Progenitor cell of endocrine pancreas (in vitro differentiated cells): ENCODE measurements at regions not wholly inside any gene's neighbourhood (a gene's known extent, or its start where the extent isn't known, plus 50 kb on each side); places are given as distances from the start of the nearest gene placed in this dataset.

ENCODE experiments used
- DNase-seq: peaks from one replicate; pipeline ENCODE4 v3.0.0; 2021; ENCODE audit warnings: low spot score; ENCODE audit not compliant: unreplicated experiment
- H3K27ac Mint-ChIP-seq: 2 replicates; pipeline ENCODE4 v1.8.0; 2021; ENCODE audit warnings: mild to moderate bottlenecking, moderate library complexity, mixed read lengths
- H3K27me3 Mint-ChIP-seq: 2 replicates; pipeline ENCODE4 v1.8.0; 2021; ENCODE audit warnings: mixed read lengths
- H3K36me3 Mint-ChIP-seq: 2 replicates; pipeline ENCODE4 v1.8.0; 2022; ENCODE audit warnings: mixed read lengths; ENCODE audit not compliant: insufficient read depth
- H3K4me1 Mint-ChIP-seq: 2 replicates; pipeline ENCODE4 v1.8.0; 2021; ENCODE audit warnings: low read depth, mixed read lengths
- H3K4me3 Mint-ChIP-seq: 2 replicates; pipeline ENCODE4 v1.8.0; 2021; ENCODE audit warnings: low read depth, mild to moderate bottlenecking, moderate library complexity, mixed read lengths
- H3K9me3 Mint-ChIP-seq: 2 replicates; pipeline ENCODE4 v1.8.0; 2021; ENCODE audit warnings: low read depth, mixed read lengths
- TF ChIP-seq, protein P1 (sequence below): fragments of 200-600 bp; sonication (generic); IDR thresholded peaks from one replicate; pipeline ENCODE4 v1.5.0; 2021; ENCODE audit warnings: antibody characterized with exemption, mild to moderate bottlenecking; ENCODE audit not compliant: unreplicated experiment

DNA sequence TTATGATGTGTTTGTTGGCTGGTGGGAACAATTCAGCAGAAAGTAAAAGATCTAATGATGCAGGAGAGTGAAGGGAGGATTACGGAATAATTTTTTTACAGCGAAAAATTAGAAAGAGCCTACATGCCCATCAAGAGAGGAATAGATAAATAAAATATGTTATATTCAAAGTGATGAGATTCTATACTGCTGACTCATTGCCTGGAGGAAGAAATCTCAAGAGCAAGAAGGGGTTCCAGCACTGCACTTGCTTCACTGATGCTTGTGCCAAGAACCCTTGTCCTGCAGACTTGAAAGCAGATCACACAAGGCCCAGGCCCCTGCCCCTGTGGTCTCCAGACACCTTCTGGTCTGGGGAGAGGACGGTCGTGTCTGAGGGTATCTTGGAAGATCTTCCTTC is 295.1 kb upstream of the POU3F1 start:
- no peaks in the 10 kb centered on the region for H3K36me3 Mint-ChIP-seq
- H3K27ac Mint-ChIP-seq: no peak overlapping the region
- no peak for DNase-seq
- H3K4me3 Mint-ChIP-seq: no peak overlapping the region
- peaks cover 9% of the 10 kb centered on the region for H3K9me3 Mint-ChIP-seq
- H3K4me1 Mint-ChIP-seq: peaks cover 25% of the 10 kb centered on the region
- peaks cover 31% of the 10 kb centered on the region for H3K27me3 Mint-ChIP-seq
- TF ChIP-seq, protein P1, sequence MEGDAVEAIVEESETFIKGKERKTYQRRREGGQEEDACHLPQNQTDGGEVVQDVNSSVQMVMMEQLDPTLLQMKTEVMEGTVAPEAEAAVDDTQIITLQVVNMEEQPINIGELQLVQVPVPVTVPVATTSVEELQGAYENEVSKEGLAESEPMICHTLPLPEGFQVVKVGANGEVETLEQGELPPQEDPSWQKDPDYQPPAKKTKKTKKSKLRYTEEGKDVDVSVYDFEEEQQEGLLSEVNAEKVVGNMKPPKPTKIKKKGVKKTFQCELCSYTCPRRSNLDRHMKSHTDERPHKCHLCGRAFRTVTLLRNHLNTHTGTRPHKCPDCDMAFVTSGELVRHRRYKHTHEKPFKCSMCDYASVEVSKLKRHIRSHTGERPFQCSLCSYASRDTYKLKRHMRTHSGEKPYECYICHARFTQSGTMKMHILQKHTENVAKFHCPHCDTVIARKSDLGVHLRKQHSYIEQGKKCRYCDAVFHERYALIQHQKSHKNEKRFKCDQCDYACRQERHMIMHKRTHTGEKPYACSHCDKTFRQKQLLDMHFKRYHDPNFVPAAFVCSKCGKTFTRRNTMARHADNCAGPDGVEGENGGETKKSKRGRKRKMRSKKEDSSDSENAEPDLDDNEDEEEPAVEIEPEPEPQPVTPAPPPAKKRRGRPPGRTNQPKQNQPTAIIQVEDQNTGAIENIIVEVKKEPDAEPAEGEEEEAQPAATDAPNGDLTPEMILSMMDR: no peak

DNA sequence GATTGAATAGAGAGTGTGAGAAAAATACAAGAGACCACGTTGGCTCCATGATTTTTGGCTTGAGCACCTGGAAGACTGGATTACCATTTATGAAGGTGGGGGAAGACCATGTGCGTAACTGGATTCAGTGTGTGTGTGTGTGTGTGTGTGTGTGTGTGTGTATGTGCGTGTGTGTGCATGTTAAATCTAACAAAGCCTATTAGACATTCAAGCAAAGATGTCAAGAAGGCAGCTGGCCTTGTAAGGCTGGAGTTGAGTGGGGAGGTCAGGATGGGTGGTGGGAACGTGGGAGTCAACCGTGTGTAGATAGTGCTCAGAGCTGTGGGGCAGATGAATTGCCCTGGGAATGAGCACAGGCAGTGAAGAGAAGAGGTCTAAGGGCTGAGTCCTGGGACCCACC is 293.8 kb upstream of the POU3F1 start:
- H3K36me3 Mint-ChIP-seq: no peaks in the 10 kb centered on the region
- peaks cover 32% of the 10 kb centered on the region for H3K27me3 Mint-ChIP-seq
- H3K27ac Mint-ChIP-seq: no peak overlapping the region
- DNase-seq: no peak
- H3K9me3 Mint-ChIP-seq: no peaks in the 10 kb centered on the region
- H3K4me3 Mint-ChIP-seq: no peak overlapping the region
- TF ChIP-seq, protein P1: no peak
- peaks cover 36% of the 10 kb centered on the region for H3K4me1 Mint-ChIP-seq

DNA sequence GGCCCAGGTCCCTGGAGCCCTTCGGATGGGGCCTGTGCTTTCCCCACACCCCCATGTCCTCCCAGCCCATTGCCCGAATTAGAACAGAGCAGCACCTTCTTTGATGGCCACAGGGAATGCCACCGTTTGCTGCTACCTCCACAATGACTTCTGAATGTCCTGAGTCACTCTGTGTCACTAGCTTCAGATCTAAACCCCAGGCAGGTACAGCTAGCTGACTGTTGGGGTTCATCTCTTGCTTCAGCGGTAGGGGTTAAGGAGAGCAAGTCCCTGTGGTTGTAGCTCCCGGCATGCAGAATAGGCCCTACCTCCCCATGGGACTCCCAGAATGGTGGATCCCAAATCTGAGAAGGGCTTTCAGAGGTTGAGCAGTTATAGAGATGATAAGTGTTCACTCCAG is 291.1 kb upstream of the POU3F1 start:
- Mint-ChIP-seq H3K27me3 (peaks cover 42% of the 10 kb centered on the region), H3K4me3 (no peak overlapping the region), H3K4me1 (peaks cover 38% of the 10 kb centered on the region), H3K36me3 (no peaks in the 10 kb centered on the region), H3K9me3 (no peaks in the 10 kb centered on the region), H3K27ac (no peak overlapping the region)
- no peak for DNase-seq
- TF ChIP-seq, protein P1: no peak

DNA sequence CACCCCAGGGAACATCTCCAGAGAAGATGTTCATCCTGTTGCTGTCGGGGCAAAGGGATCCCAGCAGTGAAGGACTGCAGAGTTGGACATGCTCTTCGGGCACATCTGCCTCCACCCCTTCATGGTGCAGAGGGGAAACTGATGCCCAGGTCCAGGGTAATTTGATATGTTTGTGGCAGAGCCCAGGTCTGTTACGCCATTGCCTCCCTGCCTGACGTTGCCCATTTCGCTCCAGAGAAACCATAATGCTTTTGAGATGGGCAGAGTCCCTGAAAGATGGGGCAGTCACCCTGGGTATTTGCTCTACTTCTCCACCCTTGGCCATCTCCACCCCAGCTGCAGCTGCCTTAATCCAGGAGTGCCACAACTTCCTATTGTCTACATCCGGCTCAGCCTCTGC is 290.4 kb upstream of the POU3F1 start:
- peaks cover 38% of the 10 kb centered on the region for H3K4me1 Mint-ChIP-seq
- no peaks in the 10 kb centered on the region for H3K36me3 Mint-ChIP-seq
- H3K4me3 Mint-ChIP-seq: no peak overlapping the region
- TF ChIP-seq, protein P1: no peak
- H3K27ac Mint-ChIP-seq: no peak overlapping the region
- peaks cover 37% of the 10 kb centered on the region for H3K27me3 Mint-ChIP-seq
- H3K9me3 Mint-ChIP-seq: no peaks in the 10 kb centered on the region
- DNase-seq: no peak

DNA sequence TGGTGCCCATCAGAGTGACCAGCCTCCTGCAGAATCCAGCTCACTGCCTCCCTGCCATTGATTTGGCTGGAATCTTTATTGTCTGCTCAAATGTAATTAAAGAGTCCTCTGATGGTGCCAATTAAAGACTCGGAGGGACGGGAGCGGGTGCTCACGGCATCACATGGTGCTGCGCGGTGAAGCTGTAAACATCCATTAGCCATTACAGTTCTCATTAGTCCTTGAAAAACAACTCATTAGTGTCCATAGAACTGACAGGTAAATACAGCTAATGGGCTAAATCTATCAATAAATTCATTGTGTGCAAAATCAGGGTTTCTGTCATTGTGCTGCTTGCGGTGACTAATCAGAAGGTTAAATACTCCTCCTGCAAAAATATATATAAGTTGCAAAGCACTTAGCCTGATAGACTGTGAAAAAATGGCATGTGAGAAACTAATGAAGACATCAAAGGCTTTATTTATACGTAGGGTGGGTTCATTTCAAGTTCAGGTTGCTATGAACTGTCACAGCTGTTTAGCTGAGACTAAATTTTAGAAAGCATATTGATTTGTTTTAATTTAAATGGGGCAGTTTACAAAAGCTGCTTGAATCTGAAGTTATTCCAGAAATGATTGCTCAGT is 289.8 kb upstream of the POU3F1 start:
- peaks cover 35% of the 10 kb centered on the region for H3K27me3 Mint-ChIP-seq
- H3K4me3 Mint-ChIP-seq: no peak overlapping the region
- TF ChIP-seq, protein P1: no peak
- H3K27ac Mint-ChIP-seq: no peak overlapping the region
- DNase-seq: no peak
- peaks cover 38% of the 10 kb centered on the region for H3K4me1 Mint-ChIP-seq
- H3K9me3 Mint-ChIP-seq: no peaks in the 10 kb centered on the region
- no peaks in the 10 kb centered on the region for H3K36me3 Mint-ChIP-seq
